ENCODE measurements at regions not wholly inside any gene's neighbourhood (a gene's known extent, or its start where the extent isn't known, plus 50 kb on each side); places are given as distances from the start of the nearest gene placed in this dataset.

DNA sequence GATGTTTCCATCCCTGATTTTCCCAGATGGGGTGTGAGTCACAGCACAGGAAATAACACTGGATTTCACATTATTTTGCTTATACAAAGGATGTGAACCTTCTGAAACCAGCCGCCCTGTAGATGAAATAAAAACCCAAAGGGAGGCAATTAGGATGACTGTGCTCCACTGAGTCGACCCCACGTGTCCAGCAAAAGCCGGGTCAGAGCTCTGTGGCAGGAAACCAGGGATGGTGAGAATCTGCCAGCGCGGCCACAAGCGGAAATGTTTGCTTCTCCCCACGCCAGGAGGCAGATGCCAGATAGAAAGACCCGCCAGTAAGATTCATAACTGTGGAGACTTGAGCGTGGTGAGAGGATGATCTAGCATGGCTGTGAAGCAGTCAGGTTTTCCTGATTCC lies 764.4 kb downstream of the LIG4 start:
- Histone ChIP-seq H4K20me1 (ENCODE audit: insufficient read depth) (no peaks in the 10 kb centered on the region), H3K79me2 (replicated peaks; ENCODE audit: insufficient read depth, low read length) (no peaks in the 10 kb centered on the region), H3K4me3 (ENCODE audit: low read length) (no peak overlapping the region), H3K9me3 (ENCODE audit: low read length) (peaks cover 4% of the 10 kb centered on the region), H3K9me2 (ENCODE audit: insufficient read depth, low read length) (no peaks in the 10 kb centered on the region), H3K27ac (ENCODE audit: low read length) (no peak overlapping the region), H3K9ac (ENCODE audit: low read length) (no peak overlapping the region), H2AFZ (ENCODE audit: low read depth, low read length) (no peak overlapping the region), H3K36me3 (ENCODE audit: insufficient read depth, low read length) (no peaks in the 10 kb centered on the region), H3K27me3 (ENCODE audit: insufficient read depth, low read depth, low read length) (no peaks in the 10 kb centered on the region), H3K4me2 (ENCODE audit: low read length) (no peak overlapping the region), H3F3A (ENCODE audit: insufficient read depth, low read length, poor library complexity, severe bottlenecking) (no peaks in the 10 kb centered on the region)
- TF ChIP-seq POLR2AphosphoS5 (IDR thresholded peaks at IDR 0.05) (no peak), MXI1 (conservative IDR thresholded peaks at IDR 0.05; ENCODE audit: poor library complexity, severe bottlenecking) (no peak)

DNA sequence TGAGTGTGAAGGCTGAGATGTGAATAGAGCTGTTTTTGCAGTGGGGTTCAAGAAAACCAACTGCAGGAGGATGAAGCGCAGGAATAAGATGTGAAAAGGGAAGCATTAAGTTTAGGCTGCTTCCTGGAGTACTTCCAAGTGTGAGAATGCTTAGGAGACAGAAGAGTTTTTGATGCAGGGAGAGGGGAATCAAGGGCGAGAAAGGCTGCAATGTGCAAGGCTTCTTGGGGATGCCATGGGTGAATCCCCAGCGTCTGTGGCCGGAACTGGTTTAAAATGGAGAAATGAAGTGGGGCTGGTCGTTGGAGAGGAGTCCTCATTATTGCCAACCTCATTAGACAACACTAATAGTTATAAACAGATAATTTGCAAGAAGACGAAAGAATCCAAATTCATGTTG lies 764.9 kb downstream of the LIG4 start:
- TF ChIP-seq POLR2AphosphoS5 (IDR thresholded peaks at IDR 0.05) (no peak), EP300 (conservative IDR thresholded peaks at IDR 0.05; ENCODE audit: poor library complexity, severe bottlenecking) (no peak), REST (IDR thresholded peaks at IDR 0.05; ENCODE audit: borderline replicate concordance) (no peak), RAD21 (conservative IDR thresholded peaks at IDR 0.05) (no peak), EZH2 (IDR thresholded peaks at IDR 0.05; ENCODE audit: borderline replicate concordance, insufficient read depth, low read length, poor library complexity, severe bottlenecking) (no peak), TAF1 (IDR thresholded peaks at IDR 0.05; ENCODE audit: low read depth) (no peak)
- TF ChIP-seq, protein P1, sequence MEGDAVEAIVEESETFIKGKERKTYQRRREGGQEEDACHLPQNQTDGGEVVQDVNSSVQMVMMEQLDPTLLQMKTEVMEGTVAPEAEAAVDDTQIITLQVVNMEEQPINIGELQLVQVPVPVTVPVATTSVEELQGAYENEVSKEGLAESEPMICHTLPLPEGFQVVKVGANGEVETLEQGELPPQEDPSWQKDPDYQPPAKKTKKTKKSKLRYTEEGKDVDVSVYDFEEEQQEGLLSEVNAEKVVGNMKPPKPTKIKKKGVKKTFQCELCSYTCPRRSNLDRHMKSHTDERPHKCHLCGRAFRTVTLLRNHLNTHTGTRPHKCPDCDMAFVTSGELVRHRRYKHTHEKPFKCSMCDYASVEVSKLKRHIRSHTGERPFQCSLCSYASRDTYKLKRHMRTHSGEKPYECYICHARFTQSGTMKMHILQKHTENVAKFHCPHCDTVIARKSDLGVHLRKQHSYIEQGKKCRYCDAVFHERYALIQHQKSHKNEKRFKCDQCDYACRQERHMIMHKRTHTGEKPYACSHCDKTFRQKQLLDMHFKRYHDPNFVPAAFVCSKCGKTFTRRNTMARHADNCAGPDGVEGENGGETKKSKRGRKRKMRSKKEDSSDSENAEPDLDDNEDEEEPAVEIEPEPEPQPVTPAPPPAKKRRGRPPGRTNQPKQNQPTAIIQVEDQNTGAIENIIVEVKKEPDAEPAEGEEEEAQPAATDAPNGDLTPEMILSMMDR (IDR thresholded peaks at IDR 0.05; ENCODE audit: poor library complexity, severe bottlenecking), result no peak
- H3K9ac ChIP-seq (ENCODE audit: low read length), result no peak overlapping the region
- H3K27ac ChIP-seq (ENCODE audit: low read length), result no peak overlapping the region
- no peaks in the 10 kb centered on the region for H3K36me3 ChIP-seq (ENCODE audit: insufficient read depth, low read length)
- H3F3A ChIP-seq (ENCODE audit: insufficient read depth, low read length, poor library complexity, severe bottlenecking), result no peaks in the 10 kb centered on the region
- no peaks in the 10 kb centered on the region for H3K79me2 ChIP-seq (replicated peaks; ENCODE audit: insufficient read depth, low read length)
- no peaks in the 10 kb centered on the region for H3K27me3 ChIP-seq (ENCODE audit: insufficient read depth, low read depth, low read length)
- H4K20me1 ChIP-seq (ENCODE audit: insufficient read depth), result no peaks in the 10 kb centered on the region
- H3K4me3 ChIP-seq (ENCODE audit: low read length), result no peak overlapping the region
- no peak overlapping the region for H3K4me2 ChIP-seq (ENCODE audit: low read length)
- H2AFZ ChIP-seq (ENCODE audit: low read depth, low read length), result no peak overlapping the region
- H3K9me3 ChIP-seq (ENCODE audit: low read length), result peaks cover 4% of the 10 kb centered on the region
- H3K9me2 ChIP-seq (ENCODE audit: insufficient read depth, low read length), result no peaks in the 10 kb centered on the region

- Histone ChIP-seq H2AFZ (ENCODE audit: low read depth, low read length) (no peak overlapping the region), H3K4me2 (ENCODE audit: low read length) (no peak overlapping the region), H3K79me2 (replicated peaks; ENCODE audit: insufficient read depth, low read length) (no peaks in the 10 kb centered on the region), H3F3A (ENCODE audit: insufficient read depth, low read length, poor library complexity, severe bottlenecking) (no peaks in the 10 kb centered on the region), H4K20me1 (ENCODE audit: insufficient read depth) (no peaks in the 10 kb centered on the region), H3K27ac (ENCODE audit: low read length) (no peak overlapping the region), H3K36me3 (ENCODE audit: insufficient read depth, low read length) (no peaks in the 10 kb centered on the region), H3K27me3 (ENCODE audit: insufficient read depth, low read depth, low read length) (no peaks in the 10 kb centered on the region), H3K9me2 (ENCODE audit: insufficient read depth, low read length) (no peaks in the 10 kb centered on the region), H3K4me3 (ENCODE audit: low read length) (no peak overlapping the region), H3K9me3 (ENCODE audit: low read length) (peaks cover under 1% of the 10 kb centered on the region), H3K9ac (ENCODE audit: low read length) (no peak overlapping the region)
- TF ChIP-seq SMC3 (conservative IDR thresholded peaks at IDR 0.05; ENCODE audit: poor library complexity) (no peak), REST (IDR thresholded peaks at IDR 0.05; ENCODE audit: borderline replicate concordance) (no peak), RAD21 (conservative IDR thresholded peaks at IDR 0.05) (no peak), MXI1 (conservative IDR thresholded peaks at IDR 0.05; ENCODE audit: poor library complexity, severe bottlenecking) (no peak), EP300 (conservative IDR thresholded peaks at IDR 0.05; ENCODE audit: poor library complexity, severe bottlenecking) (no peak), TAF1 (IDR thresholded peaks at IDR 0.05; ENCODE audit: low read depth) (no peak), EZH2 (IDR thresholded peaks at IDR 0.05; ENCODE audit: borderline replicate concordance, insufficient read depth, low read length, poor library complexity, severe bottlenecking) (no peak), POLR2AphosphoS5 (IDR thresholded peaks at IDR 0.05) (no peak)
- TF ChIP-seq, protein P1 (IDR thresholded peaks at IDR 0.05; ENCODE audit: poor library complexity, severe bottlenecking), result no peak
Observed at GRCh38 chr13:107447591-107447990, 767.7 kb downstream of the LIG4 start.

Data from neural cell (in vitro differentiated cells).